ENCODE measurements at regions not wholly inside any gene's neighbourhood (a gene's known extent, or its start where the extent isn't known, plus 50 kb on each side); places are given as distances from the start of the nearest gene placed in this dataset.

DNA sequence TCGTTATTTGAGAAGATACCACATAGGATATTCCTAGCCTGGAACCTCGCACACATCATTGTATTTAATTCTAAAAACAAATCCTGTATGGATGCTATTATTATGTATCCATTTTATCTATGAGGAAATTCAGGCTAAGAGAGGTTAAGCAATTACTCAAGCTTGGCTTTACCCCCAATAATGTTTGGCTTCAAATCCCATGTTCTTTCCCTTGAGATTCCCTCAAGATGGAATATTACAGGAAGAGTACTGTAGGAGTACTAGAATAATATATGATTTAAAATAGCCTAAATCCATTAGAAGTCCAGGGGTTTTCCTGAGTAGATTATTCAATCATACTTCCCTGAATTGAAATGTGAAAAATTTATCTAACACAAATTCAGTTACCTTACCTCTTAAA lies 630.2 kb downstream of the ZNF385D start:
- H3K27me3 Mint-ChIP-seq (ENCODE audit: insufficient read depth, unreplicated experiment): no peaks in the 10 kb centered on the region
- H3K9me3 Mint-ChIP-seq (ENCODE audit: unreplicated experiment): no peaks in the 10 kb centered on the region
- BruUV-seq (replicated peaks): no TSS peak
- H3K27ac Mint-ChIP-seq (ENCODE audit: low read depth, unreplicated experiment): no peak overlapping the region
- H3K4me1 Mint-ChIP-seq (ENCODE audit: insufficient read depth, unreplicated experiment): no peaks in the 10 kb centered on the region
- TF ChIP-seq, protein P1, sequence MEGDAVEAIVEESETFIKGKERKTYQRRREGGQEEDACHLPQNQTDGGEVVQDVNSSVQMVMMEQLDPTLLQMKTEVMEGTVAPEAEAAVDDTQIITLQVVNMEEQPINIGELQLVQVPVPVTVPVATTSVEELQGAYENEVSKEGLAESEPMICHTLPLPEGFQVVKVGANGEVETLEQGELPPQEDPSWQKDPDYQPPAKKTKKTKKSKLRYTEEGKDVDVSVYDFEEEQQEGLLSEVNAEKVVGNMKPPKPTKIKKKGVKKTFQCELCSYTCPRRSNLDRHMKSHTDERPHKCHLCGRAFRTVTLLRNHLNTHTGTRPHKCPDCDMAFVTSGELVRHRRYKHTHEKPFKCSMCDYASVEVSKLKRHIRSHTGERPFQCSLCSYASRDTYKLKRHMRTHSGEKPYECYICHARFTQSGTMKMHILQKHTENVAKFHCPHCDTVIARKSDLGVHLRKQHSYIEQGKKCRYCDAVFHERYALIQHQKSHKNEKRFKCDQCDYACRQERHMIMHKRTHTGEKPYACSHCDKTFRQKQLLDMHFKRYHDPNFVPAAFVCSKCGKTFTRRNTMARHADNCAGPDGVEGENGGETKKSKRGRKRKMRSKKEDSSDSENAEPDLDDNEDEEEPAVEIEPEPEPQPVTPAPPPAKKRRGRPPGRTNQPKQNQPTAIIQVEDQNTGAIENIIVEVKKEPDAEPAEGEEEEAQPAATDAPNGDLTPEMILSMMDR (IDR thresholded peaks at IDR 0.05; ENCODE audit: unreplicated experiment): no peak
- ChIA-PET POLR2A (no interaction called here), CTCF (no interaction called here)
- H3K4me3 Mint-ChIP-seq (ENCODE audit: unreplicated experiment): no peak overlapping the region
- H3K36me3 Mint-ChIP-seq (ENCODE audit: insufficient read depth, unreplicated experiment): no peaks in the 10 kb centered on the region
- intact Hi-C loops (cut with micrococcal nuclease): no loop called here
- no peak for DNase-seq (ENCODE audit: unreplicated experiment)

DNA sequence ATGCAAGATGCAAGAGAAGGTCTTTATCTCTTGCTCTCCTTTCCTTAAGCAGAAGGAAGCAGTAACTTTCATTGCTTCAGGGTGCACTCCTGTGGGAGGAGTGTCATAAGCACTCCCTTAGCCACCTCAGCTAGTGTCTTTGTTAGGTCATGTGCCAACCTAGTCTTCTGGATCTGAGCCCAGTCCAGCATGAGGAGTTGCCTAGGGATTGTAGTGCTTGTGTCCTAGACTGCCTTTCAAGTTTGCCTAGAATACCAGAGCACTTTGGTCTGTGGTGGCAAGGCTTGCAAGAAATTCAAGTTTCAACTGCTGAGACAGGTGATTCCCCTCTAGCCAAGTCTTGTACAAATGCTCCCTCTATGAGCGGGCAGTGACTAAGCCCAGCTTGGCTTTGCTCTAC lies 633.6 kb downstream of the ZNF385D start:
- intact Hi-C loops (cut with micrococcal nuclease): no loop called here
- ChIA-PET CTCF (interaction anchor here (0.6 to 1.4 kb wide), 7 partner anchors 9 to 603 kb away, joined by 3 to 5 read pairs (median 3); no protein-coding TSS in a partner anchor), POLR2A (interaction anchor here (1.2 kb wide), 1 partner anchor 100 kb away, joined by 6 read pairs; no protein-coding TSS in a partner anchor)
- Mint-ChIP-seq H3K27me3 (ENCODE audit: insufficient read depth, unreplicated experiment) (no peaks in the 10 kb centered on the region), H3K9me3 (ENCODE audit: unreplicated experiment) (peaks cover 16% of the 10 kb centered on the region), H3K36me3 (ENCODE audit: insufficient read depth, unreplicated experiment) (no peaks in the 10 kb centered on the region), H3K27ac (ENCODE audit: low read depth, unreplicated experiment) (no peak overlapping the region), H3K4me3 (ENCODE audit: unreplicated experiment) (no peak overlapping the region), H3K4me1 (ENCODE audit: insufficient read depth, unreplicated experiment) (no peaks in the 10 kb centered on the region)
- peak; percentile 62 for DNase-seq (ENCODE audit: unreplicated experiment)
- TF ChIP-seq, protein P1 (IDR thresholded peaks at IDR 0.05; ENCODE audit: unreplicated experiment): no peak
- no TSS peak for BruUV-seq (replicated peaks)

DNA sequence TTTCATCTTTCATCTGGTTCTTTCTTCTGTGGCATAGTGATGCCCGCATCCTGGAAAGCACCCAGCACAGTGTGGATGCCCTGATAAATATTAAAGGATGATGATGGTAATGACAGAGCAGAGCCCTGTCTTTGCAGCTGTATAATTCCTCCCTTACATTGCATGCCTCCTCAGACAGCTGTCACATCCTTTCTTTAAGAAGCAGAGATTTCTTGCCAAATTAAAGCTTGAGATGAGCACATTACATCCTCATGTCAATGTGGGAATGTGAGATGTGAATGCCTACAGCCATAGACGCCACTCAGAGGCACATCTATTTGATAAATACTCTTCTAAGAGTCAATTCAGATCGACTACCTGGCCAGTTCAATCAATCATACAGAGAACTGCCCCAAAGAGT lies 642.0 kb downstream of the ZNF385D start:
- Mint-ChIP-seq H3K4me1 (ENCODE audit: insufficient read depth, unreplicated experiment) (no peaks in the 10 kb centered on the region), H3K4me3 (ENCODE audit: unreplicated experiment) (no peak overlapping the region), H3K36me3 (ENCODE audit: insufficient read depth, unreplicated experiment) (no peaks in the 10 kb centered on the region), H3K9me3 (ENCODE audit: unreplicated experiment) (peaks cover 9% of the 10 kb centered on the region), H3K27ac (ENCODE audit: low read depth, unreplicated experiment) (no peak overlapping the region), H3K27me3 (ENCODE audit: insufficient read depth, unreplicated experiment) (no peaks in the 10 kb centered on the region)
- no TSS peak for BruUV-seq (replicated peaks)
- no peak for DNase-seq (ENCODE audit: unreplicated experiment)
- intact Hi-C loops (cut with micrococcal nuclease): no loop called here
- TF ChIP-seq, protein P1 (IDR thresholded peaks at IDR 0.05; ENCODE audit: unreplicated experiment): no peak
- ChIA-PET POLR2A (no interaction called here), CTCF (no interaction called here)

DNA sequence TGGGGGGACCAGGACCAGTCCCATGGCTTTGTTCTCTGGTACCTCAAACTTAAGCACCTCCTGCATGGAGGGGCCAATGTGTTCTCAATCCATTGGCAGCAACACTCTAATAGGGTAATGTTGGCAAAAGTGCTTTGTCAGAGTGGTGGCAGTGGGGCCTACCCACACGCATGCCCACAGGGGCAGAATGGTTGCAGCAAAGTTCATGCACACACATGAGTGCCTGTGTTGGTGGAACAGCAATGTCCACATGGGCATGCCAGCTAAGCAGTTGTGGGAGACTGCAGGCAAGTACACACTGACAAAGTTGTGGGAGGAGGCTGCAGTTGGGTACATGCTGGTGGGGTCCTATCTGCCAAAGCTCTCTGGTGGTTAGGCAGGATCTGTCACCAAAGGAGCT lies 645.2 kb downstream of the ZNF385D start:
- ChIA-PET POLR2A (no interaction called here), CTCF (no interaction called here)
- Mint-ChIP-seq H3K4me3 (ENCODE audit: unreplicated experiment) (no peak overlapping the region), H3K4me1 (ENCODE audit: insufficient read depth, unreplicated experiment) (no peaks in the 10 kb centered on the region), H3K27me3 (ENCODE audit: insufficient read depth, unreplicated experiment) (no peaks in the 10 kb centered on the region), H3K27ac (ENCODE audit: low read depth, unreplicated experiment) (no peak overlapping the region), H3K36me3 (ENCODE audit: insufficient read depth, unreplicated experiment) (no peaks in the 10 kb centered on the region), H3K9me3 (ENCODE audit: unreplicated experiment) (peaks cover 4% of the 10 kb centered on the region)
- DNase-seq (ENCODE audit: unreplicated experiment): no peak
- intact Hi-C loops (cut with micrococcal nuclease): no loop called here
- BruUV-seq (replicated peaks): no TSS peak
- TF ChIP-seq, protein P1 (IDR thresholded peaks at IDR 0.05; ENCODE audit: unreplicated experiment): no peak
